AG20443 (cell line): ENCODE measurements at regions not wholly inside any gene's neighbourhood (a gene's known extent, or its start where the extent isn't known, plus 50 kb on each side); places are given as distances from the start of the nearest gene placed in this dataset.
"Not testable (repeated sequence)": the region's sequence is repeated elsewhere in the genome, so short reads cannot be mapped to it uniquely, and the experiment has no call there.

ENCODE experiments used
- DNase-seq: peaks from one replicate; pipeline ENCODE4 v3.0.0; 2012; ENCODE audit warnings: low spot score, mixed read lengths

- no peak for DNase-seq
Measured at GRCh38 chr2:16392647-16393499, 272.8 kb downstream of the CYRIA start.

- DNase-seq = no peak
Measured at GRCh38 chr2:16391986-16392385, 273.6 kb downstream of the CYRIA start.

GRCh38 chr2:16390561-16390960 lies 275.1 kb downstream of the CYRIA start:
- DNase-seq = no peak

GRCh38 chr2:16389611-16390010 lies 276.0 kb downstream of the CYRIA start:
- no peak for DNase-seq

GRCh38 chr2:16388199-16388830 lies 277.3 kb downstream of the CYRIA start:
- DNase-seq = not testable (repeated sequence)

GRCh38 chr2:16387461-16387984 lies 278.1 kb downstream of the CYRIA start:
- no peak for DNase-seq

GRCh38 chr2:16386431-16386830 lies 279.2 kb downstream of the CYRIA start:
- DNase-seq = no peak

GRCh38 chr2:16386031-16386430 lies 279.6 kb downstream of the CYRIA start:
- DNase-seq = no peak

- no peak for DNase-seq
Measured at GRCh38 chr2:16385341-16385740, 280.3 kb downstream of the CYRIA start.

GRCh38 chr2:16383411-16383810 lies 282.2 kb downstream of the CYRIA start:
- no peak for DNase-seq

- no peak for DNase-seq
Measured at GRCh38 chr2:16382451-16382850, 283.2 kb downstream of the CYRIA start.

- DNase-seq = no peak
Measured at GRCh38 chr2:16381511-16381910, 284.1 kb downstream of the CYRIA start.

GRCh38 chr2:16379901-16380300 lies 285.7 kb downstream of the CYRIA start:
- DNase-seq = not testable (repeated sequence)

GRCh38 chr2:16379061-16379460 lies 286.6 kb downstream of the CYRIA start:
- DNase-seq = not testable (repeated sequence)

GRCh38 chr2:16378031-16378430 lies 287.6 kb downstream of the CYRIA start:
- DNase-seq = no peak

GRCh38 chr2:16375981-16376380 lies 289.7 kb downstream of the CYRIA start:
- no peak for DNase-seq

GRCh38 chr2:16375351-16375750 lies 290.3 kb downstream of the CYRIA start:
- no peak for DNase-seq

- no peak for DNase-seq
Measured at GRCh38 chr2:16374671-16375070, 291.0 kb downstream of the CYRIA start.

GRCh38 chr2:16373341-16373740 lies 292.3 kb downstream of the CYRIA start:
- no peak for DNase-seq

GRCh38 chr2:16371751-16372150 lies 293.9 kb downstream of the CYRIA start:
- no peak for DNase-seq

GRCh38 chr2:16368951-16369350 lies 296.7 kb downstream of the CYRIA start:
- no peak for DNase-seq

GRCh38 chr2:16368328-16368727 lies 297.3 kb downstream of the CYRIA start:
- DNase-seq = no peak

GRCh38 chr2:16365366-16365765 lies 300.3 kb downstream of the CYRIA start:
- no peak for DNase-seq
